IPS-NIHi11 (cell line): ENCODE measurements at regions not wholly inside any gene's neighbourhood (a gene's known extent, or its start where the extent isn't known, plus 50 kb on each side); places are given as distances from the start of the nearest gene placed in this dataset.

Source experiments
- DNase-seq: peaks from one replicate; pipeline ENCODE4 v3.0.0; 2012; ENCODE audit warnings: mixed read lengths, low spot score

- no peak for DNase-seq
Measured at GRCh38 chr10:107434854-107435253, 270.3 kb upstream of the SORCS1 start.

- no peak for DNase-seq
Measured at GRCh38 chr10:107434201-107434600, 269.7 kb upstream of the SORCS1 start.

GRCh38 chr10:107433605-107434004 is 269.1 kb upstream of the SORCS1 start:
- DNase-seq: no peak

- DNase-seq: no peak
Measured at GRCh38 chr10:107430446-107430845, 265.9 kb upstream of the SORCS1 start.

- DNase-seq: no peak
Measured at GRCh38 chr10:107427016-107427415, 262.5 kb upstream of the SORCS1 start.

GRCh38 chr10:107425931-107426553 is 261.5 kb upstream of the SORCS1 start:
- DNase-seq: no peak

- no peak for DNase-seq
Measured at GRCh38 chr10:107424628-107425027, 260.1 kb upstream of the SORCS1 start.

- no peak for DNase-seq
Measured at GRCh38 chr10:107423903-107424302, 259.4 kb upstream of the SORCS1 start.

GRCh38 chr10:107422681-107423080 is 258.2 kb upstream of the SORCS1 start:
- DNase-seq: no peak

GRCh38 chr10:107420196-107420595 is 255.7 kb upstream of the SORCS1 start:
- no peak for DNase-seq

- no peak for DNase-seq
Measured at GRCh38 chr10:107418085-107418806, 253.7 kb upstream of the SORCS1 start.

- DNase-seq: no peak
Measured at GRCh38 chr10:107417446-107417845, 252.9 kb upstream of the SORCS1 start.

GRCh38 chr10:107415446-107415845 is 250.9 kb upstream of the SORCS1 start:
- DNase-seq: no peak

GRCh38 chr10:107413971-107414370 is 249.5 kb upstream of the SORCS1 start:
- DNase-seq: no peak

- peak; percentile 8 for DNase-seq
Measured at GRCh38 chr10:107409522-107409921, 245.0 kb upstream of the SORCS1 start.

GRCh38 chr10:107398115-107398514 is 233.6 kb upstream of the SORCS1 start:
- DNase-seq: no peak

- no peak for DNase-seq
Measured at GRCh38 chr10:107391901-107392300, 227.4 kb upstream of the SORCS1 start.

- DNase-seq: no peak
Measured at GRCh38 chr10:107390563-107390962, 226.1 kb upstream of the SORCS1 start.

GRCh38 chr10:107383357-107383756 is 218.9 kb upstream of the SORCS1 start:
- DNase-seq: no peak

GRCh38 chr10:107379601-107380000 is 215.1 kb upstream of the SORCS1 start:
- DNase-seq: no peak

- no peak for DNase-seq
Measured at GRCh38 chr10:107371801-107372200, 207.3 kb upstream of the SORCS1 start.

GRCh38 chr10:107364872-107365271 is 200.4 kb upstream of the SORCS1 start:
- DNase-seq: no peak

- DNase-seq: no peak
Measured at GRCh38 chr10:107362306-107362705, 197.8 kb upstream of the SORCS1 start.

- DNase-seq: no peak
Measured at GRCh38 chr10:107357033-107357432, 192.5 kb upstream of the SORCS1 start.
